GM10266 (cell line): ENCODE measurements at regions not wholly inside any gene's neighbourhood (a gene's known extent, or its start where the extent isn't known, plus 50 kb on each side); places are given as distances from the start of the nearest gene placed in this dataset.

Experiments used
- DNase-seq: peaks from one replicate; pipeline ENCODE4 v3.0.0; 2012; ENCODE audit errors: extremely low spot score
- TF ChIP-seq, protein P1 (sequence below): IDR thresholded peaks from 2 replicates; pipeline ENCODE4 v1.5.1; 2012; ENCODE audit warnings: mild to moderate bottlenecking, low read depth; ENCODE audit not compliant: control insufficient read depth, insufficient read depth; ENCODE audit errors: missing control alignments

DNA sequence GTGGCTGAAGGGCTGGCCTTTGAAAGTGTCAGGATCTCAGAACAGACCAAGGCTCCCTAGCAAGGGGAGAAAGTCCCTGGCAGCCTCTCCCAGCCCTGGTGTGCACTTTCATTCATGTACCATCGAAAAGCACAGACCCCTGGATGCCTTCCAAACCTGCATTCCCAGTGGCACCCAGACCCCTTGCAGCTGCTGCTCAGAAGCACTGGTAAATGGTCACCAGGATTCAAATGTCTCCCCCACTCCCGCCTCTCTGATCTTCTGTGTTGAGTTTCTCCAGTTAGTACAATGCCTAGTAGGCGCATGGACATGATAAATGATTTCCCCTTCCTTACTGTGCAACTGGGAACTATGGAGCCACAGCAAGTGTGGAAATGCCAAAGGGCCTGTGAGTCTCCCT is 180.0 kb downstream of the GLI2 start:
- TF ChIP-seq, protein P1, sequence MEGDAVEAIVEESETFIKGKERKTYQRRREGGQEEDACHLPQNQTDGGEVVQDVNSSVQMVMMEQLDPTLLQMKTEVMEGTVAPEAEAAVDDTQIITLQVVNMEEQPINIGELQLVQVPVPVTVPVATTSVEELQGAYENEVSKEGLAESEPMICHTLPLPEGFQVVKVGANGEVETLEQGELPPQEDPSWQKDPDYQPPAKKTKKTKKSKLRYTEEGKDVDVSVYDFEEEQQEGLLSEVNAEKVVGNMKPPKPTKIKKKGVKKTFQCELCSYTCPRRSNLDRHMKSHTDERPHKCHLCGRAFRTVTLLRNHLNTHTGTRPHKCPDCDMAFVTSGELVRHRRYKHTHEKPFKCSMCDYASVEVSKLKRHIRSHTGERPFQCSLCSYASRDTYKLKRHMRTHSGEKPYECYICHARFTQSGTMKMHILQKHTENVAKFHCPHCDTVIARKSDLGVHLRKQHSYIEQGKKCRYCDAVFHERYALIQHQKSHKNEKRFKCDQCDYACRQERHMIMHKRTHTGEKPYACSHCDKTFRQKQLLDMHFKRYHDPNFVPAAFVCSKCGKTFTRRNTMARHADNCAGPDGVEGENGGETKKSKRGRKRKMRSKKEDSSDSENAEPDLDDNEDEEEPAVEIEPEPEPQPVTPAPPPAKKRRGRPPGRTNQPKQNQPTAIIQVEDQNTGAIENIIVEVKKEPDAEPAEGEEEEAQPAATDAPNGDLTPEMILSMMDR = no peak
- DNase-seq = no peak

DNA sequence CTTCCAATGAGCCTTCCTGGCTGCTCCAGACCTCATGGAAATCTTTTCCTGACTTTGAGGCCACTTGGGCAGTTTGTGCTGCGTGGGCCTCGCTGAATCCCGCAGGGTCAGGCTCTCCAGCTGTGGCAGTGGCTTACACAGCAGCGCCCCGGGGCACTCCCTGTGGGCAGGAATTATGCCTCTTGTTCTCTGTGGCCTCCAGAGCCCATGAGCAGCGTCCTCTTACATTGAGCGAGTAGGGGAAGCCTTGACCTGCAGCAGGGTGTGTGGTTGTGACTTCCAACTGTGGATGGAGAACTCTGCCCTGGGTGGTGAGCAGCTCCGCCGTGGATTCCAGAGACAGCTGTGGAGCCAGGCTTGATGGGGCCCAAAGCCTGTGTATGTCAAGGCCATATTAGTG is 180.8 kb downstream of the GLI2 start:
- TF ChIP-seq, protein P1 = no peak
- DNase-seq = no peak

DNA sequence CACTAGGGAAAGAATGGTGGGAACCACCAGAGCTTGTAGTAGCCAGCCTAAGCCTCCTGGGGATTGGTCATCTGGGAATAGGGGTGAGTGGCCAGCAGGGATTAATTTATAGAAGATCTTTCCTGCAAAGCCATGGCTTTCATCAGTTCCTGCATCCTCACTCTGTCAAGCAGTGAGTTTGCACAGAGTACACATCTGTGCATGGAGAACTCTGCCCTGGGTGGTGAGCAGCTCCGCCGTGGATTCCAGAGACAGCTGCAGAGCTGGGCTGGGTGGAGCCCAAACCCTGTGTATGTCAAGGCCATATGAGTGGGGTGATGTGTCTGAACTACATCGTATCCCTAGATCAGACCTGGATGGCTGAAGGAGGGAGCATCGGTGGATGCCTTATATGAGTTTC is 182.2 kb downstream of the GLI2 start:
- no peak for DNase-seq
- TF ChIP-seq, protein P1 = no peak

DNA sequence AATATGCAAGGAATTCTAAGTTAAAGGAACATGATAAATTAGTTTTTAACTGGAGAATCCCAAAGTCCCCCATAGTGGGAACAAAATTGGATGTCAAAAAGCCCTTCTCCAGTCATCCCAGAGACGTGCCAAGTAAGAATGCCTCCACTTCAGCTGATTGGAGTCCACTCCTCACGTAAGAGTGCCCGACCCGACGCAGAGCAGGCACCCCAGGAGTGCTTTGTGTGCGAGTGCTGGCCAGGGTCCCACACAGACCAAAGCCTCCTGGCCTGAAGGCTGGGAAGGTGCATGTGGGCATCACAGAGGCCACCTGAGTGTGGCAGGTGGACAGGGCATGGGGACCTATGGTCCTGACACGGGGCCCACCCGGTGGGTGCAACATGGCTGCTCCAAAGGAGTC is 183.5 kb downstream of the GLI2 start:
- DNase-seq = no peak
- TF ChIP-seq, protein P1 = no peak

DNA sequence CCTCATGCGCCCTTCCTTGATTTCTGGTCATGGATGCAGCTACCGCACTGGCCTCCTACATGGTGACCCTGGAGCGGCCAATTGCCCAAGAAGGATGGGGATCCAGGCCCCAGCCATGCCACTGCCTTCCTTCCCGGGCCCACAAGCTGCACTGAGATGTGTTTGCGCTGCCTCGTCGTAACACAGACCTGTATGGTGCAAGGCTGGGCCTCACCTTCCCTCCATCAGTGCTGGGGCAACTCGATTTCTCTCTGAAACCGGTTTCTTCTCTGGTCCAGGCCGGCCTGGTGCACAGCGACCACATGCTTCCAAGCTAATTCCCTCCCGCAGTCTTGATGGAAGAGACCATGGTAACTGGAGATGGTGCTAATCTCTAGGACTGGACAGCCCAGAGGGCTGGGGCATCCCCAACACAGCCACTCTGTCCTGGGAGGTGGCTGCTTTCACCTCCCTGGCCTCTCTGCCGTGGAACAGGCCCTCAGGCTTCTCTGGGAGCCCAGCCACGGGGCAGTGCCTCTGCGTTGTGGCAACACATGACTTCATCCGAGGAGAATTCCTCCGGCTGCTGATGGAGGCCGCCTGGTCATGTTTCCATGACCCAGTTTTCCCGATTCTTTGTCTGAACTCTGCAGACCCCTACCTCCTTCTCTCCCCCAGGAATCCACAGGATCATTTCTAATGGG is 184.2 kb downstream of the GLI2 start:
- no peak for DNase-seq
- TF ChIP-seq, protein P1 = no peak

DNA sequence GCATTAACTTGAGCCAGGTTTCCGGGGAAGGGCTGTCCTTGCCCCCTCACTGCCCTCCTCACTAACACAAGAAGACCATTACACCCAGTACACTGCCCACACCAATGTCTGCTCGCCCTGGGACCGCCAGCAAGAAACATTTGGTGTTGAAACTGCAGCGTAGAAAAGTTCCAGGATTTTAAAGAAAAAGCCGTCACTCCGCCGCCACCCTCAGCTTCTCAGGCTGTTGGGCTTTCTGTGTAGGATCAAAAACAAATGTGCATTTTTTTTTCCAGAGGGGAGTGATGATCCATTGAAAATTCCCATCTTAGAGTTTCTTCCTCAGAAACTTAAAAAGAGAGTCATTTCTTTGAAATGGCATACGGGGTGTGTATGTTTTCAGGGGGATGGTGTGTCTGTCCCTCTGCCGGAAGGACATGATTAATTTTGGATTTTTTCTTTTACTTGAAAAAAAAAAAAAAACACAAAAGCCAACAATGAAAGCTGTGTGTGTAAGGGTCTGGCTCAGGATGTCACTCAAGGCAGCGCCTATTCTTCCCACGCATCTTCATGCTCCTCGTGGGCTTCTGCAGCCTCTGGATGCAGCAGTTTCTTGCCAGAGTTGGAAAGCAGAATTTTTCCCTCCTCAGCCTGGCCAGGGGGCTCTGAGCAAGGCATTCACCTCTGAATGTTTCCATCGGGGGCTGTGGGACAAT is 184.9 kb downstream of the GLI2 start:
- TF ChIP-seq, protein P1 = no peak
- no peak for DNase-seq

DNA sequence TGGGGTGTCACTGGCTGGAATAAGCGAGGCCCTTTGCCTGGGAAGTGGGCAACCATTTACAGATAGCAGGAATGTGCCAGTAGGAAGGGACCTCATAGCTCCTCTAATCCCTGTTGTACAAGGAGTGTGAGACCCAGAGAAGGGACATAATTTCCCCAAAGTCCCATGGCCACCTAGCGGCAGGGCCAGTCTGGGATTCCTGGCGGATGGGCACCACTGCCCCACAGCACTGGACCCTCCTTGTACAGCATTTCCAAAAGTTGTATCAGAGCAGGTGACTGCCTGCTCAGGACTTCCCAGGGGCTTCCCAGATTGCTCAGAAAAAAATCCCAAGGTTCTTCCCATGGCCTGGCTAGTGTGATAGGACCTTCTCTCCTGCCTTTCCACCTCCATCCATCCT is 185.8 kb downstream of the GLI2 start:
- TF ChIP-seq, protein P1 = no peak
- no peak for DNase-seq
